SU-DHL-6 (cell line): ENCODE measurements at regions not wholly inside any gene's neighbourhood (a gene's known extent, or its start where the extent isn't known, plus 50 kb on each side); places are given as distances from the start of the nearest gene placed in this dataset.

Source experiments
- H2AFZ ChIP-seq: fragments of 200-600 bp; sonication (generic); 2 replicates; pipeline ENCODE4 v1.6.1; 2014; ENCODE audit warnings: low read depth, mild to moderate bottlenecking, moderate library complexity, mixed read lengths, antibody characterized with exemption, low read length; ENCODE audit not compliant: severe bottlenecking
- H3F3A ChIP-seq: fragments of 200-600 bp; shearing (Covaris generic); 2 replicates; pipeline ENCODE4 v1.6.0; 2016; ENCODE audit warnings: antibody characterized with exemption, mild to moderate bottlenecking; ENCODE audit not compliant: insufficient read depth
- H3K27ac ChIP-seq: fragments of 200-600 bp; sonication (generic); 2 replicates; pipeline ENCODE4 v1.5.1; 2016; ENCODE audit warnings: low read depth, mild to moderate bottlenecking, low read length, moderate library complexity, mixed read lengths
- H3K27me3 ChIP-seq: fragments of 200-600 bp; sonication (generic), shearing (Covaris generic); 2 replicates; pipeline ENCODE4 v1.6.0; 2014; ENCODE audit warnings: mild to moderate bottlenecking, low read length
- H3K36me3 ChIP-seq: fragments of 200-600 bp; sonication (generic); 2 replicates; pipeline ENCODE4 v1.6.1; 2014; ENCODE audit warnings: mild to moderate bottlenecking, low read length, mixed read lengths
- H3K4me2 ChIP-seq: fragments of 300-600, 200-600 bp; shearing (Covaris generic), sonication (generic); 2 replicates; pipeline ENCODE4 v1.6.0; 2014; ENCODE audit warnings: low read length, low read depth, mild to moderate bottlenecking; ENCODE audit not compliant: poor library complexity, severe bottlenecking
- H3K4me3 ChIP-seq: fragments of 200-600 bp; sonication (generic); 2 replicates; pipeline ENCODE4 v1.5.1; 2014; ENCODE audit warnings: antibody characterized with exemption, low read length, mild to moderate bottlenecking, mixed read lengths; ENCODE audit not compliant: insufficient read depth, poor library complexity, severe bottlenecking
- H3K79me2 ChIP-seq: fragments of 200-600 bp; sonication (generic); 2 replicates; pipeline ENCODE4 v1.6.1; 2014; ENCODE audit warnings: mild to moderate bottlenecking, low read length, moderate library complexity; ENCODE audit not compliant: insufficient read depth
- H3K9ac ChIP-seq: fragments of 200-600 bp; sonication (generic); 2 replicates; pipeline ENCODE4 v1.7.0; 2014; ENCODE audit warnings: mild to moderate bottlenecking, low read length
- H3K9me2 ChIP-seq: fragments of 200-600 bp; sonication (generic); replicated peaks from 2 replicates; pipeline ENCODE4 v1.6.1; 2014; ENCODE audit warnings: low read length; ENCODE audit not compliant: insufficient read depth
- H3K9me3 ChIP-seq: fragments of 200-600 bp; sonication (generic); 2 replicates; pipeline ENCODE4 v1.6.1; 2014; ENCODE audit warnings: low read length, mixed read lengths; ENCODE audit not compliant: insufficient read depth
- H4K20me1 ChIP-seq: fragments of 200-600 bp; sonication (generic); 2 replicates; pipeline ENCODE4 v1.6.1; 2014; ENCODE audit warnings: low read depth, mild to moderate bottlenecking, antibody characterized with exemption, low read length, moderate library complexity, mixed read lengths
- CTCF ChIP-seq: fragments of 200-600 bp; sonication (generic); IDR thresholded peaks from one replicate; pipeline ENCODE4 v1.5.1; 2017; ENCODE audit warnings: antibody characterized with exemption, mild to moderate bottlenecking, low read length, moderate library complexity; ENCODE audit not compliant: insufficient read depth, poor library complexity, severe bottlenecking
- EZH2phosphoT487 ChIP-seq: fragments of 200-600 bp; sonication (generic), shearing (Covaris generic); conservative IDR thresholded peaks from 2 replicates; pipeline ENCODE4 v1.6.1; 2018; ENCODE audit warnings: mild to moderate bottlenecking, antibody characterized with exemption, low read length, moderate library complexity, mixed read lengths

- no peaks in the 10 kb centered on the region for H3K36me3 ChIP-seq
- no peak overlapping the region for H2AFZ ChIP-seq
- no peak overlapping the region for H3K27ac ChIP-seq
- no peaks in the 10 kb centered on the region for H3K9me3 ChIP-seq
- H3K4me3 ChIP-seq = no peak overlapping the region
- H3K4me2 ChIP-seq = no peak overlapping the region
- H3K79me2 ChIP-seq = no peaks in the 10 kb centered on the region
- no peaks in the 10 kb centered on the region for H4K20me1 ChIP-seq
- H3K27me3 ChIP-seq = no peaks in the 10 kb centered on the region
- H3K9ac ChIP-seq = no peak overlapping the region
- TF ChIP-seq EZH2phosphoT487 (no peak), CTCF (no peak)
- no peaks in the 10 kb centered on the region for H3F3A ChIP-seq
- H3K9me2 ChIP-seq = no peaks in the 10 kb centered on the region
Observed at GRCh38 chr4:121242188-121242750, 78.1 kb upstream of the TNIP3 start.

GRCh38 chr4:121239951-121240350, 75.8 kb upstream of the TNIP3 start:
- Histone ChIP-seq H3K27me3 (no peaks in the 10 kb centered on the region), H3K36me3 (no peaks in the 10 kb centered on the region), H3K9ac (no peak overlapping the region), H3K4me3 (no peak overlapping the region), H3K4me2 (no peak overlapping the region), H3F3A (no peaks in the 10 kb centered on the region), H2AFZ (no peak overlapping the region), H4K20me1 (no peaks in the 10 kb centered on the region), H3K27ac (no peak overlapping the region), H3K9me2 (no peaks in the 10 kb centered on the region), H3K79me2 (no peaks in the 10 kb centered on the region), H3K9me3 (no peaks in the 10 kb centered on the region)
- TF ChIP-seq EZH2phosphoT487 = no peak
- TF ChIP-seq CTCF = no peak

DNA sequence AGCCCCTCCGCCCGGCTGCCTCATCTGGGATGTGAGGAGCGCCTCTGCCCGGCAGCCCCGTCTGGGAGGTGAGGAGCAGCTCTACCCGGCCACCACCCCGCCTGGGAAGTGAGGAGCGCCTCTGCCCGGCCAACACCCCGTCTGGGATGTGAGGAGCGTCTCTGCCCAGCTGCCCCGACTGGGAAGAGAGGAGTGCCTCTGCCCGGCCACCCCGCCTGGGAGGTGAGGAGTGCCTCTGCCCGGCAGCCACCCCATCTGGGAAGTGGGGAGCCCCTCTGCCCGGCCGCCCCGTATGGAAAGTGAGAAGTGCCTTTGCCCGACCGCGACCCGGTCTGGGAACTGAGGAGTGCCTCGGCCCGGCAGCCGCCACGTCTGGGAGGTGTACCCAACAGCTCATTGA, 74.3 kb upstream of the TNIP3 start:
- H3K4me3 ChIP-seq = no peak overlapping the region
- H3F3A ChIP-seq = no peaks in the 10 kb centered on the region
- no peaks in the 10 kb centered on the region for H3K79me2 ChIP-seq
- H4K20me1 ChIP-seq = no peaks in the 10 kb centered on the region
- no peak overlapping the region for H3K27ac ChIP-seq
- no peaks in the 10 kb centered on the region for H3K36me3 ChIP-seq
- no peak overlapping the region for H2AFZ ChIP-seq
- no peak overlapping the region for H3K4me2 ChIP-seq
- H3K9me2 ChIP-seq = no peaks in the 10 kb centered on the region
- no peaks in the 10 kb centered on the region for H3K27me3 ChIP-seq
- no peak overlapping the region for H3K9ac ChIP-seq
- no peaks in the 10 kb centered on the region for H3K9me3 ChIP-seq
- TF ChIP-seq CTCF (no peak), EZH2phosphoT487 (no peak)

DNA sequence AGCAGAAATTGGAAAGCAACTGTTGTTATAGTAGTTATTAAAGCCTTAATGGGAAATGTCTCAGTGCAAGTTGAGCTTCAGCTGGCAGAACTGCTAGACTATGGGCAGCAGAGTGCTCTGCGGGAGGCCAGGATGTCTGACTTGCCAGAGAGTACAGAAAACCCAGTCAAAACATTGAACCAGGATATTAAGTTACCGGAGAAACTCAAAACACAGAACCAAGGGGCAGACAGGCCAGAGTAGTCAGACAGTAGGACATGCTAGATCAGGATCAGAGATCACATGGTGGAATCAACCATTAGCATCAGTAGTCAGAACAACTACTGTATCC, 72.9 kb upstream of the TNIP3 start:
- no peak overlapping the region for H3K9ac ChIP-seq
- H2AFZ ChIP-seq = no peak overlapping the region
- no peak overlapping the region for H3K4me3 ChIP-seq
- no peaks in the 10 kb centered on the region for H3F3A ChIP-seq
- no peaks in the 10 kb centered on the region for H3K27me3 ChIP-seq
- H4K20me1 ChIP-seq = no peaks in the 10 kb centered on the region
- H3K9me3 ChIP-seq = no peaks in the 10 kb centered on the region
- no peak overlapping the region for H3K27ac ChIP-seq
- TF ChIP-seq EZH2phosphoT487 (no peak), CTCF (no peak)
- no peaks in the 10 kb centered on the region for H3K36me3 ChIP-seq
- H3K9me2 ChIP-seq = no peaks in the 10 kb centered on the region
- no peaks in the 10 kb centered on the region for H3K79me2 ChIP-seq
- H3K4me2 ChIP-seq = no peak overlapping the region
